ENCODE measurements at regions not wholly inside any gene's neighbourhood (a gene's known extent, or its start where the extent isn't known, plus 50 kb on each side); places are given as distances from the start of the nearest gene placed in this dataset.

DNA sequence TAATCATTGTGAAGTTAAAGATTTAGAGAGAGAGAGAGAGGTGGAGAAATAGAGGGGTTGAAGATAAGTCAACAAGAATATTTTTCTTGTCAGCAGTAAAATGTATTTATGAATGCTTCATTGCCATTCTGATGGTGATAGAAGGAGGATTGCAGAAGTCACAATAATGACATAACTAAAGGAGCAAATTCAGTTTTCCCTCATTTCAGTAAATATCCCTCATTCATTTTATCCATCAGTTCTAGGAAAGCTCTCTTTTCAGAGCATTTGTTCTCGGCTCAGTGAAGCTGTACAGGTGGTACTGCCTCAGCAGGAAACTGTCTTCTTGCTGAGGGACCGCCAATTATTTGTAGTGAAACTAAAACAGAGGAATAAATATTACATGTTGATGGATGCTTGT lies 681.4 kb downstream of the CETN3 start:
- Histone ChIP-seq H3K4me1 (peaks cover 0 to 21% (median 2%) of the 10 kb centered on the region in 6 donors), H3K9me3 (no peaks in the 10 kb centered on the region), H3K4me3 (no peak overlapping the region), H3K27me3 (replicated peaks in 1 of 7) (no peaks in the 10 kb centered on the region), H3K36me3 (no peaks in the 10 kb centered on the region), H3K27ac (no peak overlapping the region)
- WGBS, 5 donors = 68 to 81% (median 78%) methylated on average over 2 of the region's 2 CpGs
- TF ChIP-seq POLR2A (IDR thresholded peaks at IDR 0.05) = no peak
- TF ChIP-seq, protein P1, sequence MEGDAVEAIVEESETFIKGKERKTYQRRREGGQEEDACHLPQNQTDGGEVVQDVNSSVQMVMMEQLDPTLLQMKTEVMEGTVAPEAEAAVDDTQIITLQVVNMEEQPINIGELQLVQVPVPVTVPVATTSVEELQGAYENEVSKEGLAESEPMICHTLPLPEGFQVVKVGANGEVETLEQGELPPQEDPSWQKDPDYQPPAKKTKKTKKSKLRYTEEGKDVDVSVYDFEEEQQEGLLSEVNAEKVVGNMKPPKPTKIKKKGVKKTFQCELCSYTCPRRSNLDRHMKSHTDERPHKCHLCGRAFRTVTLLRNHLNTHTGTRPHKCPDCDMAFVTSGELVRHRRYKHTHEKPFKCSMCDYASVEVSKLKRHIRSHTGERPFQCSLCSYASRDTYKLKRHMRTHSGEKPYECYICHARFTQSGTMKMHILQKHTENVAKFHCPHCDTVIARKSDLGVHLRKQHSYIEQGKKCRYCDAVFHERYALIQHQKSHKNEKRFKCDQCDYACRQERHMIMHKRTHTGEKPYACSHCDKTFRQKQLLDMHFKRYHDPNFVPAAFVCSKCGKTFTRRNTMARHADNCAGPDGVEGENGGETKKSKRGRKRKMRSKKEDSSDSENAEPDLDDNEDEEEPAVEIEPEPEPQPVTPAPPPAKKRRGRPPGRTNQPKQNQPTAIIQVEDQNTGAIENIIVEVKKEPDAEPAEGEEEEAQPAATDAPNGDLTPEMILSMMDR (IDR thresholded peaks at IDR 0.05 in 8 of 11, conservative IDR thresholded peaks at IDR 0.05 in 3 of 11) = no peak
- intact Hi-C loops (cut with DNase I; ENCODE audit: low total_unique reads) = no loop called here
- no peak for DNase-seq

DNA sequence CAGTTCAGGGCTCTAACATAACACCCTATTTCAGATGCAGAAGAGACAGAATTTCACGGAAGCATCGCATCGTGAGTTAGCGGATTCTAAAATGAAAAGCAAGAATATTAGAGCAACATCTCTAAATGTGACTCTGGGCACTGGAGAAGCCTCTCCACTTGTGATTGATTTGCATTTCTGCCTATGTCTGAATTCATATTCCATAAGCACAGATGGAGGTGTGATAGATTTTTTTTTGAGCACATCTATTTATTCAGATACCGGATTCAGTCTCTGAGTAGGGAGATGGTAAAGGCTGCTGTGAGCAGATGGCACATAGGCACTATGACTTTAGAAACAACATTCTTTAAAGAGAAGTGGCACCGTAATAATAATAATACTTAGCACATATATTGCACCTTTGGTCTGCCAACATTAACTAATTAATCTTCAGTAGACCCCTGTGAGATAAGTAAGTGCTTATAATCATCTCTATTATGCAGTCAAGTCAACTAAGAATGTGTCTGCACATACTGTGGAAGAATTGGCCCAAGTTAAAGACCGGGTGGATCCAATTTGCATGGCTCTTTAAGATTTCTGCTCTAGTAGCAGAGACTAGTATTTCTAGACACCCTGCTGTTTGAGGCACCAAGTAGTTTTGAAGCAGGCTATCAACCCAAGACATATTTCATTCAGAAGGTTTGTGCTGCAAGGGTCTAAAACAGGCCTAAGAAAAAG lies 685.0 kb downstream of the CETN3 start:
- intact Hi-C loops (cut with DNase I; ENCODE audit: low total_unique reads) = no loop called here
- TF ChIP-seq, protein P1 (IDR thresholded peaks at IDR 0.05 in 8 of 11, conservative IDR thresholded peaks at IDR 0.05 in 3 of 11) = no peak
- TF ChIP-seq POLR2AphosphoS5 (IDR thresholded peaks at IDR 0.05) = no peak
- TF ChIP-seq POLR2A (IDR thresholded peaks at IDR 0.05) = no peak
- H3K4me3 ChIP-seq = no peak overlapping the region
- H3K27ac ChIP-seq = no peak overlapping the region
- WGBS, 5 donors = 93 to 97% (median 96%) methylated on average over 7 of the region's 7 CpGs
- no peaks in the 10 kb centered on the region for H3K9me3 ChIP-seq
- H3K27me3 ChIP-seq (replicated peaks in 1 of 7) = no peaks in the 10 kb centered on the region
- peaks cover 0 to 15% (median 2%) of the 10 kb centered on the region in 6 donors for H3K4me1 ChIP-seq
- no peak for DNase-seq
- no peaks in the 10 kb centered on the region for H3K36me3 ChIP-seq

DNA sequence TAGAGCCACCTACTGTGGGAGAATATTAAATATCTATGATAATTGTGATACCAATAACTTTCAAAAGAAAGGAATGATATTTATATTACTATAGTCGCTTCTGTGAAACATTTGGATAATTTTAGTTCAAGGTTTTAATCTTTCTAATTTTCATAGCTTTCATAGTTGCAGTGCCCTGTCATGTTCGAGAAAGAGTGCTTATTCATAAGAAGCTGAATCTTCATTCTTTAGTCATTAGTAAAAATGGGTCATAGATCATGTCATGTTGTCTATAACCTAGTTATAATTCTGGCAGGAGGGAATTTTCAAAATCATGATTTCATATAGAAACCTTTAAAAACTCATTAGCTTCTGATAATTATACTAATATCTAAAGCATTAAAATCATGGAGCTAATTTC lies 685.6 kb downstream of the CETN3 start:
- no peak overlapping the region for H3K27ac ChIP-seq
- no peaks in the 10 kb centered on the region for H3K9me3 ChIP-seq
- no peaks in the 10 kb centered on the region for H3K36me3 ChIP-seq
- intact Hi-C loops (cut with DNase I; ENCODE audit: low total_unique reads) = no loop called here
- no peak for DNase-seq
- WGBS, 5 donors = 78 to 86% (median 78%) methylated on average over 2 of the region's 2 CpGs
- H3K4me1 ChIP-seq = peaks cover 0 to 9% (median under 1%) of the 10 kb centered on the region in 6 donors
- TF ChIP-seq, protein P1 (IDR thresholded peaks at IDR 0.05 in 8 of 11, conservative IDR thresholded peaks at IDR 0.05 in 3 of 11) = no peak
- TF ChIP-seq POLR2AphosphoS5 (IDR thresholded peaks at IDR 0.05) = no peak
- no peak for TF ChIP-seq POLR2A (IDR thresholded peaks at IDR 0.05)
- H3K27me3 ChIP-seq (replicated peaks in 1 of 7) = no peaks in the 10 kb centered on the region
- H3K4me3 ChIP-seq = no peak overlapping the region

DNA sequence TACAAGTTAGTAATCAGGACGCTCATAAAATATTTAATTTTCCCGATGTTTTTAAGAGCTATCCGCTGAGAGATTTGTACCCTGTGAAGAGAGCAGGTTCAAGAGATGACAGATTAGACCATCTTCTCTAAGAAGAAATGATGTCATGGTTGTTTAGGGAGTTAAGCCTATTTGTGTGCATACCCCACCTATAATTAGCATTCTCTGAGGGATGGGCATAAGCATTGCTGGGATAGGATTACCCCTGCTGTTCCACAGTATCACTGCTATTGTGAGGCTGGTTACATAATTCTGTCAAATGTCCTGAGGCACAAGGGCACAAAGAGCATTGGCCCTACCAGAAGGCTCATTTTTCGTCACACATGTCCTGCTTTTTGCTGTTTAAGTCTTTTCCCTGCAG lies 687.0 kb downstream of the CETN3 start:
- intact Hi-C loops (cut with DNase I; ENCODE audit: low total_unique reads) = no loop called here
- DNase-seq = no peak
- WGBS, 5 donors = 89 to 97% (median 94%) methylated on average over 4 of the region's 4 CpGs
- no peak overlapping the region for H3K4me3 ChIP-seq
- TF ChIP-seq POLR2A (IDR thresholded peaks at IDR 0.05) (no peak), POLR2AphosphoS5 (IDR thresholded peaks at IDR 0.05) (no peak)
- TF ChIP-seq, protein P1 (IDR thresholded peaks at IDR 0.05 in 8 of 11, conservative IDR thresholded peaks at IDR 0.05 in 3 of 11) = no peak
- no peak overlapping the region for H3K27ac ChIP-seq
- no peaks in the 10 kb centered on the region for H3K36me3 ChIP-seq
- H3K4me1 ChIP-seq = no peaks in the 10 kb centered on the region
- no peaks in the 10 kb centered on the region for H3K9me3 ChIP-seq
- no peaks in the 10 kb centered on the region for H3K27me3 ChIP-seq (replicated peaks in 1 of 7)

Data from spleen (tissue), 11 donors.